HG03139 (cell line): ENCODE measurements at regions not wholly inside any gene's neighbourhood (a gene's known extent, or its start where the extent isn't known, plus 50 kb on each side); places are given as distances from the start of the nearest gene placed in this dataset.

Experiments used
- ATAC-seq: cut with Tn5 transposase; IDR thresholded peaks from one replicate; pipeline ENCODE4 v1.9.1; 2021; ENCODE audit not compliant: unreplicated experiment

DNA sequence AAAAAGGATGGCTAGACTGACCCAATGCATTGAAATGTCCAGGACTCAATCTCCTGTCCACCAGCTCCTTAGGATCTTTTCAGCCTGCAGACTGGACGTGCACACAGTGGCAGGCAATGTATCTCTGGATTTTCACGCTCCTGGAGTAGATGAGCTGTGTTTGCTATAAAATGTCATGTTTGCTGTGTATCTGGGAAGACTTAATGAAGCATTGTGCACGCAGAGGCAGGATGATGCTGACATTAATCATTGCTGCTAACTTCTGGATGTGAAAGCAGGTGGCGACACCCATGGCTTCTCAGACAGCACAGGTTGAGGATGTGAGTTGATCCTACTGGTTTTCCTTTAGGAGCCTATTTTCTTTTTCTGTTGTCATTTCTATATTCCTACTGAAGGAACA is 133.1 kb upstream of the PCSK2 start:
- ATAC-seq = no peak

DNA sequence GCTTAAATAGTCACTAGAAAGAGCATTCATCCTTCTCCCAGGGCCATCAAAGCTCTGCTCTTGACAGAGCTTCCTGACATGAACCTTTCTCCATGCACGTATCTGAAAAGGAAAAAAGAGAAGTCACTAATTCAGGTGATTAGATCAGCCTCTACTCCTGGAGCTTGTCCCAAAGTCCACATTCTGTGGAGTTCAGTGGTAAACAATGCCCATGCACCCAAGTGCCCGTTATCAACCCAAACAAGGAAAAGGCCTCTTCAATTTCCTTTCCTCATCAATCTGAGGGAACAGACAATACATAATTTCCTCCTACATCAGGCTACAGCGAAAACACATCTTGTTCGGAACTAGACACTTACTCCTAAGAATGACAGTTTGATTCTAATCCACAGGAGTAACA is 129.2 kb upstream of the PCSK2 start:
- ATAC-seq = no peak

- ATAC-seq = no peak
These were observed 126.3 kb upstream of the PCSK2 start for GRCh38 chr20:17100506-17100905.

- no peak for ATAC-seq
These were observed 119.7 kb upstream of the PCSK2 start for GRCh38 chr20:17107127-17107526.

DNA sequence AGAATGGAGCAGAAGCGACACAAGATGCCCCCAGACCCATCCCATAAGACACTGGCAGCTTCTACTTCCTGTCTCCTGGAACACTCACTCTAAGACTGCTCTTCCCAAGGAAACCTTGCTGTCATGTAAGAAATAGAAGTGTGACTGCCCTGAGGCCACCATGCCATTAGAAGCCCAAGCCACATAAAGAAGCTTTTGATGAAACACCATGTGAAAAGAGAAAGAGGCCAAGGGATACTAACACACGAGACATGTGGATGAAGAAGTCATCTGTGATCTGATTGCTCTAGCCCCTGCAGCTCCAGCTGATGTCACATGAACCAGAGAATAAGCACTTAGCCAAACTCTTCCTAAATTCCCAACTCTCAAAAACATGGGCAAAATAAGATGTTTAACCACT is 117.9 kb upstream of the PCSK2 start:
- no peak for ATAC-seq

DNA sequence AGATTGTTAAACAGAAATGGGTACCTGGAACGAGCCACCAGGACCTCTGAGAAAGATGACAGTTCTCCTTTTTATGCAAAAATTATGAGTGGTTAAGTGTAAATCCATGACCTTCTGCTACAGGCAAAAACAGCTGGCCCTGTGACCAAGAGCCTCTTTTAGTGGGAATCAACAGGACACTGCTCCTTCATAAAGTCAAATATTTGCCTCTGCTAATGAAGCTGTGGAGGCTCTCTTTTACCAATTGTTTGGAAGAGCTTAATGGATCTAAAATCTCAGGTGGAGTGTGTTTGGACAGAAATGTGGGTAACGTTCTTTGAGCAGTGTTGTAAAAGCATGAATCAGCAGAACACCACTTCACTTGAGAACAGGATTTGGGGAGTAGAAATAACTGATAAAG is 117.5 kb upstream of the PCSK2 start:
- ATAC-seq = no peak

GRCh38 chr20:17128206-17128605 is 98.6 kb upstream of the PCSK2 start:
- ATAC-seq = no peak

GRCh38 chr20:17129089-17129488 is 97.8 kb upstream of the PCSK2 start:
- no peak for ATAC-seq

DNA sequence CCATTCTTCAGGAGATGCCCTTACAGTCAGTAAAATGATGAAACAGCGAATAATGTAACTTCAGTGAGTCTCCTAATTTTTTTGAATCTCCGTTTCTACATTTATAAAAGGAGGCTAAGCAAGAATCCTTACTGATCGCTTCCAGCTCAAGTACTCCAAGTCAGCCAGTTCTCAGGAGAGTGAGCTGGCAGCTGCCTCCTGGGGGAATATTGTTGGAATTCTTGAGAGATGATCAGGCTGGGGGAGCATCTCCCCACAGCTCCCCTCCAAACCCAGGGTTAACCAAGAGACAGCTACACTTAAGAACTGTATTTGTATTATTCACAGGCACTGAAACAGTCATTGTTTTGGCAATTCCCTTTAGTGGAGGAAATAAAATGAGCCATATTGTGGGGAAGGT is 89.1 kb upstream of the PCSK2 start:
- ATAC-seq = no peak

DNA sequence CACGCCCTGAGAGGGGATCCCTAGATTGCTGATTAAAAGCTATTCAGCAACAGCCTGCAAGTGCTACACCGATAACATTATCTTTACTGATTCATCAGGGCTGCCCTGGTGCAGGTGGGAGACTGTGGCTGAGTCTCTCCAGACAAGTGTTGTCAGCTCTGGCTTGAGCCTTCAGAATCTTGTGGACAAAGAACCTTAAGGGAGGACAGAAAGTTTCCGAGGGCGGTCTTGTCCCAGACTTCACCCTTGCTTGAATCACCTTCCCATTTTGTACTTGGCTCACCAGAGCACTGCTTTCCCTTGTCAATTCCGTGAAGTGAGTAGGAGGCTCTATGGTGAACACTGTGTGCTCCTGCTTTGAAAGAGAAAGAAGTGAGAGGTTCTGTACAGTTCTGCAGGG is 88.6 kb upstream of the PCSK2 start:
- ATAC-seq = no peak

DNA sequence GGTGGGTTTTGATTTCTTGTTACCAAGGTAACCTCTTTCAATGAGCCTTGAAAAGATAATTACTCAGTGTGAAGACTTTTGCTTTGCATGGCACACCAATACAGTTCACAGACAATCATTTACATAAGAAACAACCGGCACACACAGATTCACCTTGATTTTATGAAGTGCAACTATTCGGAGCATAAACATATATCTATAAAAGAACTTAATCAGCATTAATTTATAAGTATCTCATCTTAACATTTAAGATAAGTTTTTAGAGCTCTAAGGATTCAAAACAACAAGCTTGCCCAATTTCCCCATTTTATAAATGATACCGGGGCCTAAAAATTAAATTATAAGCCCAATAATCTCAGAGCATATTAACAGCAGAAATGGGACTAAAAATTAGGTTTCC is 85.9 kb upstream of the PCSK2 start:
- no peak for ATAC-seq

GRCh38 chr20:17141568-17141967 is 85.3 kb upstream of the PCSK2 start:
- ATAC-seq = no peak

GRCh38 chr20:17142666-17143065 is 84.2 kb upstream of the PCSK2 start:
- no peak for ATAC-seq

- ATAC-seq = no peak
These were observed 76.0 kb upstream of the PCSK2 start for GRCh38 chr20:17150858-17151257.

DNA sequence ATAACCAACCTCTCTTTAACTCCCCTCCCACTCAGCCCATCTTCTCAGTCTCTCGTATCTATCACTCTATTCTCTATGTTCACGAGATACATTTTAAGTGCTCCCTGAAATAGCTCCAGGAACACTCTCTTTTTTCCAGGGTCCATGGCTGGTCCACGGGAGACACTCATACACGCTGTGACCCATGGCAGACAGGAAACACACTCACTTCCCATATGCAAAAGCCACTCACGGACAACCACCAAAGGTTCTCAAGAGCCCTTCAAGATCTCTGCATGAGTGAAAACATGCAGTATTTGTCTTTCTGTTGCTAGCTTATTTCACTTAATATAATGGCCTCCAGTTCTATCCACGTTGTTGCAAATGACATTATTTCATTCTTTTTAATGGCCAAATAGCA is 71.4 kb upstream of the PCSK2 start:
- ATAC-seq = no peak

DNA sequence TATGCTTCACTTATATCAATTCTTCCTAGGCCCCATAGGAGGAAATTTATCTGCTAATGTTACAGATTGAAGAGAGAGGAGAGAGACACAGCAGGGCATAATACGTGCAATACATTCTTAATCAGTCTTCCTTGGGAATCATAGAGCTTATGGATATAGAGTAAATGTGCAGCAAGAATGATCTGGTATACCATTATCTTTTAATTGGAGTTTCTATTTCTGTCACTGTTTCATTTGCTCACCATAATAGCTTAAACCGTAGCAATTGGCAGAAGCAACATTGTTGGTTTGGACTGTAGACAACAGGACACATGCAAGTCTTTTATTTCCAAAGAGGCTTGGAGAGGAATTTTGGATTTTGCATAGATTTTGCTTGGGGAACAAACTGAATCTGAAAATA is 68.1 kb upstream of the PCSK2 start:
- no peak for ATAC-seq

DNA sequence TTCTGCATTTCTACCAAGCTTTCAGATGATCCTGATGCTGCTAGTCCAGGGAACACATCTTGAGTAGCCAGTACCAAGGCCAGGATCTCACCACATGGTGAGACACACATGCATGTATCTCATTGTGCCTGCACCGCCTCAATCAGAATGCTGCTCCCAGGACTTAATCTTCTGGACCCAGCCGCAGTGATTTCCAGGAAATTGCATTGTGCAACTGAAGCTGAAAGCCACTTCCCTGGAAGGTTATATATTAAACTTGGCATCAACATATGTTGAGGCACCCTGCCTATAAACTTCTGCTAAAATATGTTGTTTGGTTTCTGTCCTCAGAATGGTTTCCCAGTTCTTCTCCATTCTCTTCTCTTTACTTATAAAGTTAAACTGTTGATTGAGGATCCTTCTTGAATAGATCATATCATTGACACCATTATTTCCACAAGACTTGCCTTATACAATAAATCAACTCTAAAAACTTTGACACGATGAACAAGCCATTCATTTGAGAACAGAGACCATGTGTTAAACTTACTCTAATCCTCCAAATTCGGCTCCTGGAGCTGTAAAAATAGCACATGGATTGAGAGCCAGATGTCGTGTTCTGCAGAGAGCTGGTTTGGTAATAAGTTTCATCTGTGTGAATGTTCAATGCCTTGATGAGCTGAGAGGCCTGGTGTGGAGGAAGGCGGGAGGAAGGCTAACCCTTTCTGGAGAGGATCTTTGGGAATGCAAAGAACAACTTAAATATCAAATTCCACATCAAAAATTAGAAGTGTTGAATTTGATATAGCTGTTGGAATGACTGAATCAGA is 65.0 kb upstream of the PCSK2 start:
- ATAC-seq = no peak

DNA sequence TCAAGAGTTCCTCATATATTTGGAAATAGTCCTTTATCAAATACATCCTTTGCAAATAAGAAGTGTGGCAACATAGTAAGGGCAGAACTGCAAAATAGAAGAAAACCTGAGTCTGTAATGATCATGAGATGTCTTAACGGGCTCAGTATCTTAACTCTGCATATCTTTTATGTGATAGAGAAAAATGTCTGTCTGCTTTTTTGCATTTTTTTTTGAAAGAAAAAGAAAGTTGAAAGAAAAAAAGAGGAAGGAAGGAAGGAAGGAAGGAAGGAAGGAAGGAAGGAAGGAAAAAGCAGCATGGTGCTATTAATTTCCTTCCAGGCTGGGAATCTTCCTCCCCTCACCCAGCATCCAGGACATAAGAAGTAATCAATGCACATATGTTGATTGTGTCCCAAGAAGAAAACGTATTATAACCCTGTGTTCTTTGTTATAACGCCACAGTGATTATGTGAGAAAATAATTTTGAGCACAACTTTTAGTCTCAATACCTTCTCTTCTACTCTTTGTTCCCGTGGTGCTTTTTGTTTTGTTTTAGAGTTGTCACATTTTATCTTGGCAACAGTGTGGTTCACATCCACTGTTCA is 58.7 kb upstream of the PCSK2 start:
- no peak for ATAC-seq

DNA sequence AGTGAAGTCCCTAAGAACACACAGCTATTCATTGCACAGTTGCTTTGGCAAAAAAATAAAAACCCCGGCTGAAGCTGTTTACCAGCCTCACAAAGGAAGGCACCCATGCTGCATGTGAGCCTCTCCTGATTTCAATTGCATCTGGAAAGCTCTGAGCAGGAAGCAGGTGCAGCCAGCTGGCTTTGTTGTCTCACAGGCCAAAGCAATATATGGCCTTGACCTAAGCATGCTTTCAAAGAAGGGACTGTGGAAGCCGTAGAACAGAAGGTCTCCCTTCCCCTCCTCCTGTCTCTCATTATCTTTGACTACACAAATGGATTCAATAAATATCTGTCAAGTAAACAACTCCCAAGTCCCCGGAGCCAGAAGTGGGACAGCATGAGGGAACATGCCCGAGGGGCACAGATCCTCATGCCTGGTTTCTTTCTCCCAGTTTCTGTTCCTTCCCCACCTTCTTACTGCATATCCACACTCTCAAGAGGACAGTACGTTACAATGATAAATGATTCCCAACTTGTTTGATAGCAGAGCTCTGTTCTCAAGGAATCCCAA is 57.2 kb upstream of the PCSK2 start:
- no peak for ATAC-seq

GRCh38 chr20:17171746-17172280 is 55.0 kb upstream of the PCSK2 start:
- ATAC-seq = no peak

- no peak for ATAC-seq
These were observed 53.9 kb upstream of the PCSK2 start for GRCh38 chr20:17172836-17173516.
